T-helper 1 cell (primary cell): ENCODE measurements at regions not wholly inside any gene's neighbourhood (a gene's known extent, or its start where the extent isn't known, plus 50 kb on each side); places are given as distances from the start of the nearest gene placed in this dataset.

Experiments
- DNase-seq, 5 donors: peaks; one replicate each; pipeline ENCODE4 v3.0.0-alpha.2; 2012 to 2020

GRCh38 chr2:236719192-236719635, 149.6 kb downstream of the ACKR3 start:
- no peak for DNase-seq

- no peak for DNase-seq
Observed at GRCh38 chr2:236720974-236721540, 151.4 kb downstream of the ACKR3 start.

- no peak for DNase-seq
Observed at GRCh38 chr2:236724200-236724599, 154.6 kb downstream of the ACKR3 start.

GRCh38 chr2:236726701-236727450, 157.3 kb downstream of the ACKR3 start:
- DNase-seq = no peak

- DNase-seq = no peak
Observed at GRCh38 chr2:236728916-236729670, 159.5 kb downstream of the ACKR3 start.

GRCh38 chr2:236730393-236730792, 160.8 kb downstream of the ACKR3 start:
- no peak for DNase-seq

- no peak for DNase-seq
Observed at GRCh38 chr2:236731767-236732580, 162.3 kb downstream of the ACKR3 start.

GRCh38 chr2:236733156-236733555, 163.5 kb downstream of the ACKR3 start:
- DNase-seq = no peak

GRCh38 chr2:236735825-236736238, 166.2 kb downstream of the ACKR3 start:
- DNase-seq = no peak

- DNase-seq = no peak
Observed at GRCh38 chr2:236738030-236738429, 168.4 kb downstream of the ACKR3 start.

GRCh38 chr2:236738896-236739295, 169.3 kb downstream of the ACKR3 start:
- DNase-seq = no peak

GRCh38 chr2:236739663-236740062, 170.0 kb downstream of the ACKR3 start:
- DNase-seq = no peak

- DNase-seq = no peak
Observed at GRCh38 chr2:236740506-236740905, 170.9 kb downstream of the ACKR3 start.

- no peak for DNase-seq
Observed at GRCh38 chr2:236743039-236743920, 173.7 kb downstream of the ACKR3 start.

- no peak for DNase-seq
Observed at GRCh38 chr2:236743921-236744280, 174.3 kb downstream of the ACKR3 start.

GRCh38 chr2:236744281-236744705, 174.7 kb downstream of the ACKR3 start:
- no peak for DNase-seq

GRCh38 chr2:236744716-236745115, 175.1 kb downstream of the ACKR3 start:
- no peak for DNase-seq

GRCh38 chr2:236745420-236746210, 176.0 kb downstream of the ACKR3 start:
- DNase-seq = no peak

GRCh38 chr2:236746833-236747232, 177.2 kb downstream of the ACKR3 start:
- no peak for DNase-seq

- DNase-seq = no peak
Observed at GRCh38 chr2:236747426-236747825, 177.8 kb downstream of the ACKR3 start.

GRCh38 chr2:236747925-236748324, 178.3 kb downstream of the ACKR3 start:
- no peak for DNase-seq
